BE2C (cell line): ENCODE measurements at regions not wholly inside any gene's neighbourhood (a gene's known extent, or its start where the extent isn't known, plus 50 kb on each side); places are given as distances from the start of the nearest gene placed in this dataset.

Experiments used
- DNase-seq: peaks from one replicate; pipeline ENCODE4 v3.0.0-alpha.2; 2020
- H3K27me3 ChIP-seq: fragments of 250-450 bp; sonication (Bioruptor Pico); 2 replicates; pipeline ENCODE4 v1.5.1; 2020; ENCODE audit warnings: mild to moderate bottlenecking
- H3K36me3 ChIP-seq: fragments of 250-450 bp; sonication (Bioruptor Pico); 2 replicates; pipeline ENCODE4 v1.5.1; 2020; ENCODE audit warnings: mild to moderate bottlenecking
- H3K4me1 ChIP-seq: fragments of 250-450 bp; sonication (Bioruptor Pico); 2 replicates; pipeline ENCODE4 v1.5.1; 2020
- H3K4me3 ChIP-seq: 2 replicates; pipeline ENCODE4 v1.5.1; 2011; ENCODE audit warnings: low read depth, low read length
- H3K9me3 ChIP-seq: fragments of 250-450 bp; sonication (Bioruptor Pico); 2 replicates; pipeline ENCODE4 v1.5.1; 2020
- TF ChIP-seq, protein P1 (sequence below): IDR thresholded peaks from 2 replicates; pipeline ENCODE4 v1.5.1; 2012; ENCODE audit warnings: mild to moderate bottlenecking, low read depth, low read length

GRCh38 chr20:58073945-58074856, 154.3 kb downstream of the ANKRD60 start:
- peaks cover 13% of the 10 kb centered on the region for H3K4me1 ChIP-seq
- TF ChIP-seq, protein P1, sequence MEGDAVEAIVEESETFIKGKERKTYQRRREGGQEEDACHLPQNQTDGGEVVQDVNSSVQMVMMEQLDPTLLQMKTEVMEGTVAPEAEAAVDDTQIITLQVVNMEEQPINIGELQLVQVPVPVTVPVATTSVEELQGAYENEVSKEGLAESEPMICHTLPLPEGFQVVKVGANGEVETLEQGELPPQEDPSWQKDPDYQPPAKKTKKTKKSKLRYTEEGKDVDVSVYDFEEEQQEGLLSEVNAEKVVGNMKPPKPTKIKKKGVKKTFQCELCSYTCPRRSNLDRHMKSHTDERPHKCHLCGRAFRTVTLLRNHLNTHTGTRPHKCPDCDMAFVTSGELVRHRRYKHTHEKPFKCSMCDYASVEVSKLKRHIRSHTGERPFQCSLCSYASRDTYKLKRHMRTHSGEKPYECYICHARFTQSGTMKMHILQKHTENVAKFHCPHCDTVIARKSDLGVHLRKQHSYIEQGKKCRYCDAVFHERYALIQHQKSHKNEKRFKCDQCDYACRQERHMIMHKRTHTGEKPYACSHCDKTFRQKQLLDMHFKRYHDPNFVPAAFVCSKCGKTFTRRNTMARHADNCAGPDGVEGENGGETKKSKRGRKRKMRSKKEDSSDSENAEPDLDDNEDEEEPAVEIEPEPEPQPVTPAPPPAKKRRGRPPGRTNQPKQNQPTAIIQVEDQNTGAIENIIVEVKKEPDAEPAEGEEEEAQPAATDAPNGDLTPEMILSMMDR = no peak

GRCh38 chr20:58072695-58073671, 155.5 kb downstream of the ANKRD60 start:
- H3K4me1 ChIP-seq = peaks cover 13% of the 10 kb centered on the region
- TF ChIP-seq, protein P1 = no peak
- no peaks in the 10 kb centered on the region for H3K9me3 ChIP-seq
- no peaks in the 10 kb centered on the region for H3K27me3 ChIP-seq
- H3K4me3 ChIP-seq = no peak overlapping the region
- DNase-seq = no peak
- no peaks in the 10 kb centered on the region for H3K36me3 ChIP-seq

More at GRCh38 chr20:58073945-58074856, 154.3 kb downstream of the ANKRD60 start:
- Histone ChIP-seq H3K27me3 (no peaks in the 10 kb centered on the region), H3K4me3 (no peak overlapping the region), H3K36me3 (no peaks in the 10 kb centered on the region), H3K9me3 (no peaks in the 10 kb centered on the region)
- DNase-seq = no peak

DNA sequence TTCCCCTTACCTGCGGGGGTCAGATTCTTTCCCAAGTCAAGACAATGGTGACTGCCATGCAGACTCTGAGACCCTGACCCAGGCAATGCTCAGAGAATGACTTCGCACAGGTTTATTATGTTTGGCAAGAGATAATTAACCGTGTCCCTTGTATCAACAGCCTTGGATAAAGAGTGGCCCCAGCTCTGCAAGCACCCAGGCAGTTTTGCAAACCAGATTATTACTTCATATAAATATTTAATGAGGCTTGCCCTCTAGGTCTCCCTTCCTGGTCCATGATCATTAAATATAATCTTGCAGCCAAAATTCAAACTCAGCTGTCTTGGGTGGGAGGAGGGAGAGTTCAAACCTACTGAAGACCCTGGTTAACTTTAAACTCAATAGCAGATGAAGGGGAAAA, 156.5 kb downstream of the ANKRD60 start:
- DNase-seq = no peak
- Histone ChIP-seq H3K9me3 (no peaks in the 10 kb centered on the region), H3K36me3 (no peaks in the 10 kb centered on the region), H3K4me3 (no peak overlapping the region), H3K27me3 (no peaks in the 10 kb centered on the region), H3K4me1 (peaks cover 13% of the 10 kb centered on the region)
- TF ChIP-seq, protein P1 = no peak

GRCh38 chr20:58071298-58071697, 157.2 kb downstream of the ANKRD60 start:
- no peaks in the 10 kb centered on the region for H3K27me3 ChIP-seq
- no peak for DNase-seq
- TF ChIP-seq, protein P1 = no peak
- H3K36me3 ChIP-seq = no peaks in the 10 kb centered on the region
- no peak overlapping the region for H3K4me3 ChIP-seq
- H3K9me3 ChIP-seq = no peaks in the 10 kb centered on the region
- peaks cover 12% of the 10 kb centered on the region for H3K4me1 ChIP-seq

- Histone ChIP-seq H3K4me3 (no peak overlapping the region), H3K27me3 (no peaks in the 10 kb centered on the region), H3K36me3 (no peaks in the 10 kb centered on the region), H3K9me3 (no peaks in the 10 kb centered on the region), H3K4me1 (peaks cover 6% of the 10 kb centered on the region)
- no peak for DNase-seq
- TF ChIP-seq, protein P1 = no peak
Observed at GRCh38 chr20:58070664-58071196, 157.7 kb downstream of the ANKRD60 start.
